Muscle layer of duodenum (tissue), 2 donors: ENCODE measurements at regions not wholly inside any gene's neighbourhood (a gene's known extent, or its start where the extent isn't known, plus 50 kb on each side); places are given as distances from the start of the nearest gene placed in this dataset.

Source experiments
- H3K27ac ChIP-seq: one replicate; pipeline ENCODE4 v1.7.0; 2013; ENCODE audit warnings: mild to moderate bottlenecking, low read length
- H3K27me3 ChIP-seq: one replicate; pipeline ENCODE4 v1.7.0; 2013; ENCODE audit warnings: low read depth, mild to moderate bottlenecking, control low read depth, low read length
- H3K36me3 ChIP-seq, 2 donors: one replicate each; pipeline ENCODE4 v1.7.0; 2013; ENCODE audit warnings: low read length in 2 of 2, control low read depth in 1 of 2, mild to moderate bottlenecking in 1 of 2; ENCODE audit not compliant: insufficient read depth in 2 of 2, control insufficient read depth in 1 of 2
- H3K4me1 ChIP-seq, 2 donors: one replicate each; pipeline ENCODE4 v1.7.0; 2013; ENCODE audit warnings: low read length in 2 of 2, mild to moderate bottlenecking in 2 of 2, control low read depth in 1 of 2, moderate library complexity in 1 of 2; ENCODE audit not compliant: insufficient read depth in 2 of 2, control insufficient read depth in 1 of 2
- H3K4me3 ChIP-seq, 2 donors: one replicate each; pipeline ENCODE4 v1.7.0; 2013; ENCODE audit warnings: low read length in 2 of 2, low read depth in 1 of 2, mild to moderate bottlenecking in 1 of 2
- H3K9me3 ChIP-seq, 2 donors: one replicate each; pipeline ENCODE4 v1.7.0; 2013; ENCODE audit warnings: low read length in 2 of 2, control low read depth in 1 of 2, mild to moderate bottlenecking in 1 of 2; ENCODE audit not compliant: control insufficient read depth in 1 of 2
- donor health status: healthy.

GRCh38 chr2:12317814-12318426 is 398.8 kb upstream of the TRIB2 start:
- Histone ChIP-seq H3K36me3 (peaks cover 0 to 4% of the 10 kb centered on the region in 2 donors), H3K4me1 (peaks cover 8 to 13% of the 10 kb centered on the region in 2 donors), H3K27ac (no peak overlapping the region), H3K4me3 (no peak overlapping the region), H3K27me3 (no peaks in the 10 kb centered on the region), H3K9me3 (no peaks in the 10 kb centered on the region)

GRCh38 chr2:12318427-12319057 is 398.2 kb upstream of the TRIB2 start:
- Histone ChIP-seq H3K4me3 (no peak overlapping the region), H3K27me3 (no peaks in the 10 kb centered on the region), H3K9me3 (no peaks in the 10 kb centered on the region), H3K27ac (no peak overlapping the region), H3K4me1 (peaks cover 6 to 10% of the 10 kb centered on the region in 2 donors), H3K36me3 (peaks cover 0 to 4% of the 10 kb centered on the region in 2 donors)

GRCh38 chr2:12320027-12320734 is 396.6 kb upstream of the TRIB2 start:
- H3K27ac ChIP-seq: no peak overlapping the region
- peaks cover 0 to 4% of the 10 kb centered on the region in 2 donors for H3K36me3 ChIP-seq
- peaks cover 0 to 7% of the 10 kb centered on the region in 2 donors for H3K4me1 ChIP-seq
- H3K27me3 ChIP-seq: no peaks in the 10 kb centered on the region
- H3K9me3 ChIP-seq: no peaks in the 10 kb centered on the region
- no peak overlapping the region for H3K4me3 ChIP-seq

GRCh38 chr2:12320991-12321641 is 395.6 kb upstream of the TRIB2 start:
- Histone ChIP-seq H3K9me3 (no peaks in the 10 kb centered on the region), H3K4me3 (no peak overlapping the region), H3K36me3 (peaks cover 0 to 4% of the 10 kb centered on the region in 2 donors), H3K4me1 (peaks cover 0 to 7% of the 10 kb centered on the region in 2 donors), H3K27ac (no peak overlapping the region), H3K27me3 (no peaks in the 10 kb centered on the region)

GRCh38 chr2:12321886-12322285 is 394.9 kb upstream of the TRIB2 start:
- Histone ChIP-seq H3K9me3 (no peaks in the 10 kb centered on the region), H3K27ac (no peak overlapping the region), H3K36me3 (peaks cover 0 to 4% of the 10 kb centered on the region in 2 donors), H3K27me3 (no peaks in the 10 kb centered on the region), H3K4me1 (peaks cover 0 to 7% of the 10 kb centered on the region in 2 donors), H3K4me3 (no peak overlapping the region)

GRCh38 chr2:12325806-12326205 is 390.9 kb upstream of the TRIB2 start:
- H3K9me3 ChIP-seq: no peaks in the 10 kb centered on the region
- H3K4me3 ChIP-seq: no peak overlapping the region
- no peaks in the 10 kb centered on the region for H3K27me3 ChIP-seq
- no peaks in the 10 kb centered on the region for H3K36me3 ChIP-seq
- H3K27ac ChIP-seq: no peak overlapping the region
- H3K4me1 ChIP-seq: no peaks in the 10 kb centered on the region

GRCh38 chr2:12326449-12327190 is 390.1 kb upstream of the TRIB2 start:
- H3K9me3 ChIP-seq: no peaks in the 10 kb centered on the region
- no peaks in the 10 kb centered on the region for H3K4me1 ChIP-seq
- no peak overlapping the region for H3K27ac ChIP-seq
- no peak overlapping the region for H3K4me3 ChIP-seq
- H3K36me3 ChIP-seq: no peaks in the 10 kb centered on the region
- no peaks in the 10 kb centered on the region for H3K27me3 ChIP-seq

- no peak overlapping the region for H3K27ac ChIP-seq
- no peaks in the 10 kb centered on the region for H3K9me3 ChIP-seq
- no peaks in the 10 kb centered on the region for H3K27me3 ChIP-seq
- no peak overlapping the region for H3K4me3 ChIP-seq
- H3K36me3 ChIP-seq: no peaks in the 10 kb centered on the region
- no peaks in the 10 kb centered on the region for H3K4me1 ChIP-seq
Measured at GRCh38 chr2:12330916-12331315, 385.8 kb upstream of the TRIB2 start.

- Histone ChIP-seq H3K27ac (no peak overlapping the region), H3K4me1 (no peaks in the 10 kb centered on the region), H3K27me3 (no peaks in the 10 kb centered on the region), H3K36me3 (no peaks in the 10 kb centered on the region), H3K9me3 (no peaks in the 10 kb centered on the region), H3K4me3 (no peak overlapping the region)
Measured at GRCh38 chr2:12331698-12332097, 385.0 kb upstream of the TRIB2 start.

GRCh38 chr2:12333293-12333692 is 383.4 kb upstream of the TRIB2 start:
- no peaks in the 10 kb centered on the region for H3K9me3 ChIP-seq
- no peaks in the 10 kb centered on the region for H3K4me1 ChIP-seq
- no peak overlapping the region for H3K4me3 ChIP-seq
- no peaks in the 10 kb centered on the region for H3K27me3 ChIP-seq
- no peak overlapping the region for H3K27ac ChIP-seq
- no peaks in the 10 kb centered on the region for H3K36me3 ChIP-seq
